ENCODE measurements at regions not wholly inside any gene's neighbourhood (a gene's known extent, or its start where the extent isn't known, plus 50 kb on each side); places are given as distances from the start of the nearest gene placed in this dataset.

- H3K27ac ChIP-seq, result no peak overlapping the region
- TF ChIP-seq CTCF (conservative IDR thresholded peaks at IDR 0.05), result no peak
- TF ChIP-seq ZFX (IDR thresholded peaks at IDR 0.05), result no peak
These were observed 146.7 kb downstream of the GPBP1 start for GRCh38 chr5:57320582-57320981.

GRCh38 chr5:57319628-57320027 lies 145.8 kb downstream of the GPBP1 start:
- H3K27ac ChIP-seq, result no peak overlapping the region
- no peak for TF ChIP-seq ZFX (IDR thresholded peaks at IDR 0.05)
- TF ChIP-seq CTCF (conservative IDR thresholded peaks at IDR 0.05), result no peak

- no peak overlapping the region for H3K27ac ChIP-seq
- no peak for TF ChIP-seq ZFX (IDR thresholded peaks at IDR 0.05)
- TF ChIP-seq CTCF (conservative IDR thresholded peaks at IDR 0.05), result no peak
These were observed 144.4 kb downstream of the GPBP1 start for GRCh38 chr5:57318251-57318650.

GRCh38 chr5:57317341-57317740 lies 143.5 kb downstream of the GPBP1 start:
- no peak for TF ChIP-seq ZFX (IDR thresholded peaks at IDR 0.05)
- no peak for TF ChIP-seq CTCF (conservative IDR thresholded peaks at IDR 0.05)
- H3K27ac ChIP-seq, result no peak overlapping the region

GRCh38 chr5:57316798-57317327 lies 143.0 kb downstream of the GPBP1 start:
- H3K27ac ChIP-seq, result no peak overlapping the region
- TF ChIP-seq ZFX (IDR thresholded peaks at IDR 0.05), result no peak
- TF ChIP-seq CTCF (conservative IDR thresholded peaks at IDR 0.05), result no peak

GRCh38 chr5:57315941-57316340 lies 142.1 kb downstream of the GPBP1 start:
- TF ChIP-seq ZFX (IDR thresholded peaks at IDR 0.05) (no peak), CTCF (conservative IDR thresholded peaks at IDR 0.05) (no peak)
- no peak overlapping the region for H3K27ac ChIP-seq
